Breast epithelium (tissue), 3 donors: ENCODE measurements at regions not wholly inside any gene's neighbourhood (a gene's known extent, or its start where the extent isn't known, plus 50 kb on each side); places are given as distances from the start of the nearest gene placed in this dataset.

Experiments
- POLR2A ChIP-seq: fragments of 450-650 bp; IDR thresholded peaks from one replicate; pipeline ENCODE4 v1.6.1; 2016; ENCODE audit warnings: antibody characterized with exemption, mild to moderate bottlenecking, moderate library complexity
- POLR2AphosphoS5 ChIP-seq, 3 donors: sonication (generic); formaldehyde crosslinking; IDR thresholded peaks; one replicate each; pipeline ENCODE4 v1.6.1; 2017; ENCODE audit warnings: antibody characterized with exemption in 3 of 3
- TF ChIP-seq, protein P1 (sequence below), 3 donors: fragments of 450-650 bp; IDR thresholded peaks; one replicate each; pipeline ENCODE4 v1.5.1; 2016 to 2017; ENCODE audit warnings: antibody characterized with exemption in 3 of 3, mild to moderate bottlenecking in 3 of 3, moderate library complexity in 3 of 3

DNA sequence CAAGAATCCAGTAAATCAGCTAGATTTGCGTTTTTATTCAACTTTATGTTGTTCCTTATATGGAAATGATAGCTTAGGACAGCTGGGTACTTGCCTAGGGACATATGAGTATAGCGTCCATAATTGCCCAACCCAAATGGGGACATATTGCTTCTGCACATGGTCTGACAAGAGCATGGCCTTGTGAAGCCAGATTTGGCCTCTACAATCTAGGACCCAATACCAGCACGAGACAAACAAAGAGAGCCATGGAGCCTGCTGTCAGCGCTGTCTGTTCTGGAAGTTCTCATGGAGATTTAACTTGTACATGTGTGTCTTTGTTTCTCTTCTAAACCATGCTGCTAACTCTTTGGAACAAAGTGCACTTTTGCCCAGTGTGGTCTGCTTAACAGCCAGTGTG lies 240.0 kb upstream of the CAMK1G start:
- TF ChIP-seq POLR2A: no peak
- TF ChIP-seq, protein P1, sequence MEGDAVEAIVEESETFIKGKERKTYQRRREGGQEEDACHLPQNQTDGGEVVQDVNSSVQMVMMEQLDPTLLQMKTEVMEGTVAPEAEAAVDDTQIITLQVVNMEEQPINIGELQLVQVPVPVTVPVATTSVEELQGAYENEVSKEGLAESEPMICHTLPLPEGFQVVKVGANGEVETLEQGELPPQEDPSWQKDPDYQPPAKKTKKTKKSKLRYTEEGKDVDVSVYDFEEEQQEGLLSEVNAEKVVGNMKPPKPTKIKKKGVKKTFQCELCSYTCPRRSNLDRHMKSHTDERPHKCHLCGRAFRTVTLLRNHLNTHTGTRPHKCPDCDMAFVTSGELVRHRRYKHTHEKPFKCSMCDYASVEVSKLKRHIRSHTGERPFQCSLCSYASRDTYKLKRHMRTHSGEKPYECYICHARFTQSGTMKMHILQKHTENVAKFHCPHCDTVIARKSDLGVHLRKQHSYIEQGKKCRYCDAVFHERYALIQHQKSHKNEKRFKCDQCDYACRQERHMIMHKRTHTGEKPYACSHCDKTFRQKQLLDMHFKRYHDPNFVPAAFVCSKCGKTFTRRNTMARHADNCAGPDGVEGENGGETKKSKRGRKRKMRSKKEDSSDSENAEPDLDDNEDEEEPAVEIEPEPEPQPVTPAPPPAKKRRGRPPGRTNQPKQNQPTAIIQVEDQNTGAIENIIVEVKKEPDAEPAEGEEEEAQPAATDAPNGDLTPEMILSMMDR (IDR thresholded peaks at IDR 0.05): no peak
- TF ChIP-seq POLR2AphosphoS5 (IDR thresholded peaks at IDR 0.05): no peak
